Activated CD8-positive, alpha-beta memory T cell treated with anti-CD3 and anti-CD28 coated beads for 36 hours (primary cell): ENCODE measurements at regions not wholly inside any gene's neighbourhood (a gene's known extent, or its start where the extent isn't known, plus 50 kb on each side); places are given as distances from the start of the nearest gene placed in this dataset.

Experiments
- CTCF ChIA-PET: fragments of 350-600 bp; sonication (Branson Sonifier 250); formaldehyde crosslinking; loops from one replicate; lab custom pipeline; 2021; ENCODE audit warnings: antibody characterized with exemption; lab: Charles Lee
- POLR2A ChIA-PET: fragments of 350-600 bp; sonication (Branson Sonifier 250); formaldehyde crosslinking; loops from one replicate; lab custom pipeline; 2021; ENCODE audit warnings: antibody characterized with exemption; lab: Charles Lee

- ChIA-PET CTCF (no interaction called here), POLR2A (no interaction called here)
Observed at GRCh38 chr16:89027281-89027680, 50.3 kb upstream of the CBFA2T3 start.

- POLR2A ChIA-PET = interaction anchor here (1.0 kb wide), 1 partner anchor 62 kb away, joined by 3 read pairs; the partner anchor contains the start of gene ACSF3
- CTCF ChIA-PET = no interaction called here
Observed at GRCh38 chr16:89031715-89032659, 55.0 kb upstream of the CBFA2T3 start.

GRCh38 chr16:89033304-89033703 is 56.3 kb upstream of the CBFA2T3 start:
- CTCF ChIA-PET = no interaction called here
- POLR2A ChIA-PET = no interaction called here

- POLR2A ChIA-PET = no interaction called here
- CTCF ChIA-PET = no interaction called here
Observed at GRCh38 chr16:89033796-89034572, 57.0 kb upstream of the CBFA2T3 start.

GRCh38 chr16:89034573-89034961 is 57.6 kb upstream of the CBFA2T3 start:
- ChIA-PET CTCF (no interaction called here), POLR2A (no interaction called here)

- ChIA-PET POLR2A (no interaction called here), CTCF (no interaction called here)
Observed at GRCh38 chr16:89034971-89035668, 58.1 kb upstream of the CBFA2T3 start.

GRCh38 chr16:89035669-89036570 is 57.7 kb upstream of the ACSF3 start:
- ChIA-PET CTCF (no interaction called here), POLR2A (no interaction called here)

- POLR2A ChIA-PET = no interaction called here
- CTCF ChIA-PET = no interaction called here
Observed at GRCh38 chr16:89036776-89037175, 56.9 kb upstream of the ACSF3 start.

GRCh38 chr16:89037261-89038152 is 56.1 kb upstream of the ACSF3 start:
- ChIA-PET CTCF (no interaction called here), POLR2A (no interaction called here)

GRCh38 chr16:89038221-89038721 is 55.4 kb upstream of the ACSF3 start:
- CTCF ChIA-PET = no interaction called here
- POLR2A ChIA-PET = no interaction called here

- ChIA-PET POLR2A (no interaction called here), CTCF (no interaction called here)
Observed at GRCh38 chr16:89038811-89039735, 54.6 kb upstream of the ACSF3 start.

- POLR2A ChIA-PET = no interaction called here
- CTCF ChIA-PET = no interaction called here
Observed at GRCh38 chr16:89039756-89040155, 53.9 kb upstream of the ACSF3 start.

GRCh38 chr16:89040391-89040790 is 53.3 kb upstream of the ACSF3 start:
- ChIA-PET CTCF (no interaction called here), POLR2A (no interaction called here)

GRCh38 chr16:89040861-89041570 is 52.6 kb upstream of the ACSF3 start:
- POLR2A ChIA-PET = no interaction called here
- CTCF ChIA-PET = no interaction called here

- CTCF ChIA-PET = interaction anchor here (0.6 kb wide), 1 partner anchor 227 kb away, joined by 3 read pairs; no protein-coding TSS in a partner anchor
- POLR2A ChIA-PET = no interaction called here
Observed at GRCh38 chr16:89041571-89042481, 51.8 kb upstream of the ACSF3 start.
